GM10248 (cell line): ENCODE measurements at regions not wholly inside any gene's neighbourhood (a gene's known extent, or its start where the extent isn't known, plus 50 kb on each side); places are given as distances from the start of the nearest gene placed in this dataset.
"Not testable (repeated sequence)": the region's sequence is repeated elsewhere in the genome, so short reads cannot be mapped to it uniquely, and the experiment has no call there.

Experiments used
- CTCF ChIA-PET: fragments of 300-600 bp; sonication (Branson Sonifier 250); formaldehyde crosslinking; extraction: SDS; loops from one replicate; lab custom pipeline; 2021; ENCODE audit warnings: antibody characterized with exemption; lab: Yijun Ruan, JAX
- POLR2A ChIA-PET: fragments of 350-650 bp; sonication (Branson Sonifier 250); formaldehyde crosslinking; extraction: SDS; loops from one replicate; lab custom pipeline; 2020; ENCODE audit warnings: antibody characterized with exemption; lab: Yijun Ruan, JAX
- DNase-seq: peaks from one replicate; pipeline ENCODE4 v3.0.0; 2012; ENCODE audit errors: extremely low spot score
- TF ChIP-seq, protein P1 (sequence below): IDR thresholded peaks from 2 replicates; pipeline ENCODE4 v1.5.1; 2012; ENCODE audit warnings: mild to moderate bottlenecking, low read depth; ENCODE audit errors: extremely low read depth, missing control alignments, control extremely low read depth

DNA sequence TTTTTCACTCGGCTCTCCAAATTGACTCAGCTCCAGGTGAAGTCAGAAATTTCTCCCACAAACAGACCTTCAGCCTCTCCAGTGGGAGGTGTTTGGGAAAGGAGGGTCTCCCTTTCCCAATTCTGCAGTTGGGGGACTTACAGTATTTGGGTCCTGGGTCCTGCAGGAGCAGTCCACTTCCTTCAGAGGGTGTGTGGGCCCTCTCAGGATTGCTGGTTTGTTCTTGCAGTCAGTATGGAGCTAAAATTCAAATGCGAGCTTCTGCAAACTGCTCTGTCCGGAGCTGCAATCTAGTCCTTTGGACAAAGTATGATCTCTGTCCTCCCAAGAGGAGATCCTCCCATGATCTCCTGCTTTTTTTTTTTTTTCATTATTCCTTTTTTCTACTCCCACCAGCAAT is 87.9 kb upstream of the MSTN start:
- ChIA-PET POLR2A (no interaction called here), CTCF (interaction anchor here (0.8 to 3.7 kb wide), 4 partner anchors 12 to 30 kb away, joined by 3 to 12 read pairs (median 3); a partner anchor contains a TSS)
- TF ChIP-seq, protein P1, sequence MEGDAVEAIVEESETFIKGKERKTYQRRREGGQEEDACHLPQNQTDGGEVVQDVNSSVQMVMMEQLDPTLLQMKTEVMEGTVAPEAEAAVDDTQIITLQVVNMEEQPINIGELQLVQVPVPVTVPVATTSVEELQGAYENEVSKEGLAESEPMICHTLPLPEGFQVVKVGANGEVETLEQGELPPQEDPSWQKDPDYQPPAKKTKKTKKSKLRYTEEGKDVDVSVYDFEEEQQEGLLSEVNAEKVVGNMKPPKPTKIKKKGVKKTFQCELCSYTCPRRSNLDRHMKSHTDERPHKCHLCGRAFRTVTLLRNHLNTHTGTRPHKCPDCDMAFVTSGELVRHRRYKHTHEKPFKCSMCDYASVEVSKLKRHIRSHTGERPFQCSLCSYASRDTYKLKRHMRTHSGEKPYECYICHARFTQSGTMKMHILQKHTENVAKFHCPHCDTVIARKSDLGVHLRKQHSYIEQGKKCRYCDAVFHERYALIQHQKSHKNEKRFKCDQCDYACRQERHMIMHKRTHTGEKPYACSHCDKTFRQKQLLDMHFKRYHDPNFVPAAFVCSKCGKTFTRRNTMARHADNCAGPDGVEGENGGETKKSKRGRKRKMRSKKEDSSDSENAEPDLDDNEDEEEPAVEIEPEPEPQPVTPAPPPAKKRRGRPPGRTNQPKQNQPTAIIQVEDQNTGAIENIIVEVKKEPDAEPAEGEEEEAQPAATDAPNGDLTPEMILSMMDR: no peak
- DNase-seq: no peak

DNA sequence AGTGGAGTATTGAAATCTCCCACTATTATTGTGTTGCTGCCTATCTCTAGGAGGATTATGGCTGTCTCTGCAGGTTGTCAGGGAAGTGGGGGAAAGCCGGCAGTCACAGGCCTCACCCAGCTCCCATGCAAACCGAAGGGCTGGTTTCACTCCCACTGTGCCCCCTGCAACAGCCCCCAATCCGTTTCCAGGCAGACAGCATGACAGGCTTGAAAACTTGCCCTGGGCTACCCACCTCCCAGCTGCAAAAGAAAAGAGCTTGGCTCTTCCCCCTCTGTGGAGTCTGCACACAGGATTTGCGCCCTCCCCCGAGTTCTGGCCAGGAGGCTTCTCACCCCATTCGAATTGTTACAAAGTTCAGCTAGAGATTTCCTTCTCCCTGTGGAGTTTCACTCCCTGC is 87.4 kb upstream of the MSTN start:
- POLR2A ChIA-PET: no interaction called here
- DNase-seq: no peak
- TF ChIP-seq, protein P1: no peak

DNA sequence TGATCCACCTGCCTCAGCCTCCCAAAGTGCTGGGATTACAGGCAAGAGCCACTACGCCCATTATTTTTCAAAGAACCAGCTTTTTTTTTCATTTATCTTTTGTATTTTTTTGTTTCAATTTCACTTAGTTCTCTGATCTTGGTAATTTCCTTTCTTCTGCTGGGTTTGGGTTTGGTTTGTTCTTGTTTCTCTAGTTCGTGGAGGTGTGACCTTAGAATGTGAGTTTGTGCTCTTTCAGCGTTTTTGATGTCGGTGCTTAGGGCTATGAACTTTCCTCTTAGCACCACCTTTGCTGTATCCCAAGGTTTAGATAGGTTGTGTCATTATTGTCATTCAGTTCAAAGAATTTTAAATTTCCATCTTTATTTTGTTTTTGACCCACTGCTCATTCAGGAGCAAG is 86.7 kb upstream of the MSTN start:
- DNase-seq: no peak
- ChIA-PET POLR2A (no interaction called here), CTCF (interaction anchor here (3.7 kb wide), 1 partner anchor 32 kb away, joined by 12 read pairs; a partner anchor contains a TSS)
- TF ChIP-seq, protein P1: no peak

More for the DNA sequence above, 87.4 kb upstream of the MSTN start:
- CTCF ChIA-PET: interaction anchor here (0.8 to 3.7 kb wide), 4 partner anchors 12 to 31 kb away, joined by 3 to 12 read pairs (median 3); a partner anchor contains a TSS

DNA sequence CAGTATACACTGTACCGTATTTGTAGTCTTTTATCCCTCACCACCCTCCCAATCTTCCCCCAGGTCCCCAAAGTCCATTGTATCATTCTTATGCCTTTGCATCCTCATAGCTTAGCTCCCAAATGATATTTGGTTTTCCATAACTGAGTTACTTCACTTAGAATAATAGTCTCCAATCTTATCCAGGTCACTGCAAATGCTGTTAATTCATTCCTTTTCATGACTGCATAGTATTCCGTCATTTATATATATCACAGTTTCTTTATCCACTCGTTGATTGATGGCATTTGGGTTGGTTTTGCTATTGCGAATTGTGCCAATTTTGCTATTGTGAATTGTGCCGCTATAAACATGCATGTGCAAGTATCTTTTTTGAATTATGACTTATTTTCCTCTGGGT is 83.6 kb upstream of the MSTN start:
- CTCF ChIA-PET, DNase-seq, POLR2A ChIA-PET: not testable (repeated sequence)

DNA sequence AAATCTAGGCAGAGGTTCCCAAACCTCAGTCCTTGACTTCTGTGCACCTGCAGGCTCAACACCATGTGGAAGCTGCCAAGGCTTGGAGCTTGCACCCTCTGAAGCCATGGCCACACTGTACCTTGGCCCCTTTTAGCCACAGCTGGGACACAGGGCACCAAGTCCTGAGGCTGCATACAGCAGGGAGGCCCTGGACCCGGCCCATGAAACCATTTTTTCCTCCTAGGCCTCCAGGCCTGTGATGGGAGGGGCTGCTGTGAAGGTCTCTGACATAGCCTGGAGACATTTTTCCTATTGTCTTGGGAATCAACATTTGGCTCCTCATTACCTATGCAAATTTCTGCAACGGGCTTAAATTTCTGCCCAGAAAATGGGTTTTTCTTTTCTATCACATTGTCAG is 77.9 kb upstream of the MSTN start:
- CTCF ChIA-PET: interaction anchor here (7.1 kb wide), 1 partner anchor 18 kb away, joined by 40 read pairs; no protein-coding TSS in a partner anchor
- POLR2A ChIA-PET, DNase-seq: not testable (repeated sequence)

DNA sequence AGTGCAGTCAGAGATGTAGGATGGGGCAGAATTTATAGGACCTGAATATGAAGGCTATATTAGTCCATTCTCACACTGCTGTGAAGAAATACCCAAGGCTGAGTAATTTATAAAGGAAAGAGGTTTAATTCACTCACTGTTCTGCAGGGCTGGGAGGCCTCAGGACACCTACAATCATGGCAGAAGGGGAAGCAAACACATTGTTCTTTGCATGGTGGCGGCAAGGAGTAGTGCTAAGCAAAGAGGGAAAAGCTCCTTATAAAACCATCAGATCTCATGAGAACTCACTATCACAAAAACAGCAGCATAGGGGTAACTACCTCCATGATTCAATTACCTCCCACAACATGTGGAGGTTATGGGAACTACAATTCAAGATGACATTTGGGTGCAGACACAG is 76.8 kb upstream of the MSTN start:
- CTCF ChIA-PET: interaction anchor here (2.0 to 7.1 kb wide), 2 partner anchors 17 to 34 kb away, joined by 5 to 40 read pairs; no protein-coding TSS in a partner anchor
- TF ChIP-seq, protein P1: no peak
- DNase-seq: no peak
- POLR2A ChIA-PET: no interaction called here

DNA sequence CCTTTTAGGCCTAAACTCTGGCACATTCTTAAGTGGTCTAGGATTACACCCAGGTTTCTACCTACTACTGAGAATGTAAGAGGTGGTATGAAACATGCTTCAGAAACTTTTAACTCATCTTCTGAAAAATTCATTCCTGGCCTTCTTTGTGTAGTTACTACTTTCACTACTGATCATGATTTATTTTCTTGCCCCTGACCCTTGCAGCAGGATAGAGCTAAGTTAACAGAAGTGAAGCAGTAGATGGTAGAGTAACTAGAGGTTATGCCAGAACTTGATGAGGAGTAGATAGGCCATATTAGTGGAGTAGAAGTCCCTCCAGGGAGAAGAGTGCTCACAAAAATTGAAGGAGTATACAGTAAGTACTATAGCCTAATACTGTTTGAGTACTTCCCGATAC is 75.5 kb upstream of the MSTN start:
- no peak for DNase-seq
- POLR2A ChIA-PET: no interaction called here
- TF ChIP-seq, protein P1: no peak
- CTCF ChIA-PET: interaction anchor here (0.8 to 7.1 kb wide), 8 partner anchors 10 to 112 kb away, joined by 3 to 40 read pairs (median 4); a partner anchor contains a TSS
